MM.1S (cell line): ENCODE measurements at regions not wholly inside any gene's neighbourhood (a gene's known extent, or its start where the extent isn't known, plus 50 kb on each side); places are given as distances from the start of the nearest gene placed in this dataset.

Experiments used
- DNase-seq: peaks from one replicate; pipeline ENCODE4 v3.0.0-alpha.2; 2015
- H2AFZ ChIP-seq: fragments of 300-600 bp; sonication (generic); 2 replicates; pipeline ENCODE4 v1.6.0; 2016; ENCODE audit warnings: antibody characterized with exemption, low read length
- H3F3A ChIP-seq: fragments of 300-600 bp; sonication (generic); 2 replicates; pipeline ENCODE4 v1.6.1; 2016; ENCODE audit warnings: mild to moderate bottlenecking, antibody characterized with exemption, low read length, moderate library complexity, mixed read lengths; ENCODE audit not compliant: insufficient read depth
- H3K27ac ChIP-seq: fragments of 300-600 bp; sonication (generic); 2 replicates; pipeline ENCODE4 v1.5.1; 2016; ENCODE audit warnings: mild to moderate bottlenecking, low read length
- H3K27me3 ChIP-seq: fragments of 300-600 bp; sonication (generic); replicated peaks from 2 replicates; pipeline ENCODE4 v1.6.0; 2016; ENCODE audit warnings: low read length; ENCODE audit not compliant: insufficient read depth
- H3K36me3 ChIP-seq: fragments of 300-600 bp; sonication (generic); replicated peaks from 2 replicates; pipeline ENCODE4 v1.6.1; 2016; ENCODE audit warnings: mild to moderate bottlenecking, low read length, mixed read lengths; ENCODE audit not compliant: insufficient read depth
- H3K4me1 ChIP-seq: fragments of 300-600 bp; sonication (generic); 2 replicates; pipeline ENCODE4 v1.6.1; 2016; ENCODE audit warnings: low read length, mixed read lengths
- H3K4me2 ChIP-seq: fragments of 300-600 bp; sonication (generic); 2 replicates; pipeline ENCODE4 v1.6.0; 2016; ENCODE audit warnings: low read depth, low read length
- H3K4me3 ChIP-seq: fragments of 300-600 bp; sonication (generic); 2 replicates; pipeline ENCODE4 v1.5.1; 2016; ENCODE audit warnings: low read length, mixed read lengths
- H3K79me2 ChIP-seq: fragments of 300-600 bp; sonication (generic); 2 replicates; pipeline ENCODE4 v1.6.1; 2016; ENCODE audit warnings: mixed run types, low read length, mixed read lengths
- H3K9ac ChIP-seq: fragments of 300-600 bp; sonication (generic); 2 replicates; pipeline ENCODE4 v1.6.1; 2016; ENCODE audit warnings: low read length, mixed read lengths
- H3K9me2 ChIP-seq: fragments of 300-600 bp; sonication (generic); replicated peaks from 2 replicates; pipeline ENCODE4 v1.6.1; 2016; ENCODE audit warnings: mild to moderate bottlenecking, low read length, mixed read lengths; ENCODE audit not compliant: insufficient read depth
- H3K9me3 ChIP-seq: fragments of 300-600 bp; sonication (generic); replicated peaks from 2 replicates; pipeline ENCODE4 v1.6.1; 2016; ENCODE audit warnings: mild to moderate bottlenecking, low read length, mixed read lengths; ENCODE audit not compliant: insufficient read depth
- H4K20me1 ChIP-seq: fragments of 300-600 bp; sonication (generic); 2 replicates; pipeline ENCODE4 v1.6.1; 2016; ENCODE audit warnings: mild to moderate bottlenecking, low read length, moderate library complexity, mixed read lengths; ENCODE audit not compliant: insufficient read depth
- EZH2 ChIP-seq: fragments of 300-600 bp; sonication (generic); optimal IDR thresholded peaks from 2 replicates; pipeline ENCODE3; 2017; ENCODE audit warnings: low read depth, mild to moderate bottlenecking, antibody characterized with exemption, low read length, mixed read lengths
- EZH2phosphoT487 ChIP-seq: fragments of 300-600 bp; sonication (generic); IDR thresholded peaks from 2 replicates; pipeline ENCODE4 v1.6.1; 2018; ENCODE audit warnings: antibody characterized with exemption, low read length
- TF ChIP-seq, protein P1 (sequence below): fragments of 300-600 bp; sonication (generic); IDR thresholded peaks from 2 replicates; pipeline ENCODE4 v1.5.1; 2016; ENCODE audit warnings: antibody characterized with exemption, low read length, mixed read lengths

DNA sequence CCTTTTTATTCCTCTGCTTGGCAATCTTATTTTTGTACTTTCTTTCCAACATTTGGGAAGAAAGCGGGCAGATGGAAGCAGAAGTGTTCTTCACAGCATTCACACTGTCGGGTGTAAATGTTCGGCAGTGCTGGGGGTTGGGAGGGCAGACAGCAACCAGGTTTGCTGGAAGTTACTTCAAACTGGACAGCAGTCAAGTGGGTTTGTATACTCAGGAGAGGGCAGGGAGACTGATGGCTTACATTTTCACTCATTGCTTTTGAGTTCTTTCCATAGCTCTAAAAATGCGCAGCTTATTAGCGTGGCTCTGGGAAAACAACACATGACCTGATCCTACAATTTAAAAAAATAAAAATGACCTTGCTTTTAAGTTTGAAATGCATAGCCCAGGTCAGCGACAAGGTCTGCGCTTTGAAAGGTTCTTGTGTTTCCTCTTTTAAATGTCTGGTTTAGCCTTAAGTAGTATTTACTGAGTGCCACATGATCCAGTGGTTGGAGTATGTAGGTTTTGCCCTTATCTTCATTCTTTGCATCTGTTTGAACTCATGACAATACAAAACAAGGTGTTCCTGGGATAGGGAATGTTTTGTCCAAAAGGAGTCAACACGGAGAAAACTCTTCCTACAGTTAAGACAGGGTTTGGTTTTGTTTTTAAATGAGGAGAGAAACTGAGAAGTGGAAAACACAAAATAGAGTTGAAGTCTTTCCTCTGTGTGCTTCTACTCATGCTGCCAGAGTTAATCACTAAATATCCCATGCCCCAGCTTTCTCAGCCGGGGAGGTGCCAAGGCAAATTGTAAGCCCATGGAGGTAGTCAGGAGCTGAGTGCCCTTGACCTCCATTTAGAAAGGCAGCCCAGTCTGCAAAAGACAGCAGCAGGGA is 132.7 kb upstream of the DMRT1 start:
- Histone ChIP-seq H3K4me1 (0 out of 2 replicates have a peak, but pooled peaks cover 9% of the 10 kb centered on the region), H3K27me3 (no peaks in the 10 kb centered on the region), H4K20me1 (no peaks in the 10 kb centered on the region), H3K4me2 (peak overlapping the region; percentile 96), H3F3A (peaks cover 5% of the 10 kb centered on the region; the same call in 1 of the 2 replicates), H3K36me3 (peaks cover 19% of the 10 kb centered on the region), H3K4me3 (peak overlapping the region; percentile 64), H3K79me2 (peaks cover 73% of the 10 kb centered on the region), H3K9me3 (no peaks in the 10 kb centered on the region), H2AFZ (peak overlapping the region; percentile 36), H3K9ac (peak overlapping the region; percentile 54; the same call in 1 of the 2 replicates), H3K9me2 (no peaks in the 10 kb centered on the region), H3K27ac (peak overlapping the region; percentile 16; the same call in 1 of the 2 replicates)
- TF ChIP-seq, protein P1, sequence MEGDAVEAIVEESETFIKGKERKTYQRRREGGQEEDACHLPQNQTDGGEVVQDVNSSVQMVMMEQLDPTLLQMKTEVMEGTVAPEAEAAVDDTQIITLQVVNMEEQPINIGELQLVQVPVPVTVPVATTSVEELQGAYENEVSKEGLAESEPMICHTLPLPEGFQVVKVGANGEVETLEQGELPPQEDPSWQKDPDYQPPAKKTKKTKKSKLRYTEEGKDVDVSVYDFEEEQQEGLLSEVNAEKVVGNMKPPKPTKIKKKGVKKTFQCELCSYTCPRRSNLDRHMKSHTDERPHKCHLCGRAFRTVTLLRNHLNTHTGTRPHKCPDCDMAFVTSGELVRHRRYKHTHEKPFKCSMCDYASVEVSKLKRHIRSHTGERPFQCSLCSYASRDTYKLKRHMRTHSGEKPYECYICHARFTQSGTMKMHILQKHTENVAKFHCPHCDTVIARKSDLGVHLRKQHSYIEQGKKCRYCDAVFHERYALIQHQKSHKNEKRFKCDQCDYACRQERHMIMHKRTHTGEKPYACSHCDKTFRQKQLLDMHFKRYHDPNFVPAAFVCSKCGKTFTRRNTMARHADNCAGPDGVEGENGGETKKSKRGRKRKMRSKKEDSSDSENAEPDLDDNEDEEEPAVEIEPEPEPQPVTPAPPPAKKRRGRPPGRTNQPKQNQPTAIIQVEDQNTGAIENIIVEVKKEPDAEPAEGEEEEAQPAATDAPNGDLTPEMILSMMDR = no peak
- TF ChIP-seq EZH2phosphoT487 (no peak), EZH2 (no peak)
- DNase-seq = peak; percentile 26

DNA sequence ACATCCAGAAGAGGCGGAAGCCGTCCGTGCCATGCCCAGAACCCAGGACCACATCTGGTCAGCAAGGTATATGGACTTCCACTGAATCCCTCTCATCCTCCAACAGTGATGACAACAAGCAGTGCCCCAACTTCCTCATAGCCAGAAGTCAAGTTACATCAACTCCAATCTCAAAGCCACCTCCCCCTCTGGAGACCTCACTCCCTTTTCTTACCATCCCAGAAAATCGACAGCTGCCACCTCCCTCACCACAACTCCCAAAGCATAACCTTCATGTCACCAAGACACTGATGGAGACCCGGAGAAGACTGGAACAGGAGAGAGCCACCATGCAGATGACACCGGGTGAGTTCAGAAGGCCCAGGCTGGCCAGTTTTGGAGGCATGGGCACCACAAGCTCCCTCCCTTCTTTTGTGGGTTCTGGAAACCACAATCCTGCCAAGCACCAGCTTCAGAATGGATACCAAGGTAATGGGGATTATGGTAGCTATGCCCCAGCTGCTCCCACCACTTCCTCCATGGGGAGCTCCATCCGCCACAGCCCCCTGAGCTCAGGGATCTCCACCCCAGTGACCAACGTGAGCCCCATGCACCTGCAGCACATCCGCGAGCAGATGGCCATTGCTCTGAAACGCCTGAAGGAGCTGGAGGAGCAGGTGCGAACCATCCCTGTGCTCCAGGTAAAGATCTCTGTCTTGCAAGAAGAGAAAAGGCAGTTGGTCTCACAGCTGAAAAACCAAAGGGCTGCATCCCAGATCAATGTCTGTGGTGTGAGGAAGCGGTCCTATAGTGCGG is 130.3 kb upstream of the DMRT1 start:
- Histone ChIP-seq H3K4me3 (no peak overlapping the region), H4K20me1 (no peaks in the 10 kb centered on the region), H3K36me3 (peaks cover 19% of the 10 kb centered on the region), H3K9me3 (no peaks in the 10 kb centered on the region), H3K4me2 (no peak overlapping the region), H3F3A (peaks cover 5% of the 10 kb centered on the region; the same call in 1 of the 2 replicates), H3K27ac (no peak overlapping the region), H3K9ac (no peak overlapping the region), H3K4me1 (0 out of 2 replicates have a peak, but pooled peaks cover 9% of the 10 kb centered on the region), H2AFZ (no peak overlapping the region), H3K9me2 (no peaks in the 10 kb centered on the region), H3K27me3 (no peaks in the 10 kb centered on the region), H3K79me2 (peaks cover 87% of the 10 kb centered on the region)
- no peak for TF ChIP-seq EZH2
- no peak for DNase-seq

DNA sequence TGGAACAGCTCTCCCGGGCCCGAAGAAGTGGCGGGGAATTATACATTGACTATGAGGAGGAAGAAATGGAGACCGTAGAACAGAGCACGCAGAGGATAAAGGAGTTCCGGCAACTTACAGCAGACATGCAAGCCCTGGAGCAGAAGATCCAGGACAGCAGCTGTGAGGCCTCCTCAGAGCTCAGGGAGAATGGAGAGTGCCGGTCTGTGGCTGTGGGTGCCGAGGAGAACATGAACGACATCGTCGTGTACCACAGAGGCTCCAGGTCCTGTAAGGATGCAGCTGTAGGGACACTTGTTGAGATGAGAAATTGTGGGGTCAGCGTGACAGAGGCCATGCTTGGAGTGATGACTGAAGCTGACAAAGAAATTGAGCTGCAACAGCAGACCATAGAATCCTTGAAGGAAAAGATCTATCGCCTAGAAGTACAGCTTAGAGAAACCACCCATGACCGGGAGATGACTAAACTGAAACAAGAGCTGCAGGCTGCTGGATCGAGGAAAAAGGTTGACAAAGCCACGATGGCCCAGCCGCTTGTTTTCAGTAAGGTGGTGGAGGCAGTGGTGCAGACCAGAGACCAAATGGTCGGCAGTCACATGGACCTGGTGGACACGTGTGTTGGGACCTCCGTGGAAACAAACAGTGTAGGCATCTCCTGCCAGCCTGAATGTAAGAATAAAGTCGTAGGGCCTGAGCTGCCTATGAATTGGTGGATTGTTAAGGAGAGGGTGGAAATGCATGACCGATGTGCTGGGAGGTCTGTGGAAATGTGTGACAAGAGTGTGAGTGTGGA is 129.5 kb upstream of the DMRT1 start:
- Histone ChIP-seq H4K20me1 (no peaks in the 10 kb centered on the region), H3K9me3 (no peaks in the 10 kb centered on the region), H3K27ac (no peak overlapping the region), H3K36me3 (peaks cover 19% of the 10 kb centered on the region), H3K4me1 (0 out of 2 replicates have a peak, but pooled peaks cover 9% of the 10 kb centered on the region), H3K4me2 (no peak overlapping the region), H2AFZ (no peak overlapping the region), H3K79me2 (peaks cover 90% of the 10 kb centered on the region), H3K9me2 (no peaks in the 10 kb centered on the region), H3K27me3 (no peaks in the 10 kb centered on the region), H3F3A (peaks cover 5% of the 10 kb centered on the region; the same call in 1 of the 2 replicates), H3K9ac (no peak overlapping the region), H3K4me3 (no peak overlapping the region)
- TF ChIP-seq EZH2phosphoT487 = no peak
- TF ChIP-seq, protein P1 = no peak
- no peak for TF ChIP-seq EZH2
- no peak for DNase-seq
